ENCODE measurements at regions not wholly inside any gene's neighbourhood (a gene's known extent, or its start where the extent isn't known, plus 50 kb on each side); places are given as distances from the start of the nearest gene placed in this dataset.
"Not testable (repeated sequence)": the region's sequence is repeated elsewhere in the genome, so short reads cannot be mapped to it uniquely, and the experiment has no call there.

- DNase-seq = no peak
Observed at GRCh38 chr7:156511426-156511825, 129.1 kb upstream of the RNF32 start.

GRCh38 chr7:156510966-156511365 is 129.6 kb upstream of the RNF32 start:
- no peak for DNase-seq

- DNase-seq = no peak
Observed at GRCh38 chr7:156509216-156509615, 131.4 kb upstream of the RNF32 start.

GRCh38 chr7:156505876-156506275 is 134.7 kb upstream of the RNF32 start:
- DNase-seq = no peak

- DNase-seq = no peak
Observed at GRCh38 chr7:156504687-156505545, 135.7 kb upstream of the RNF32 start.

- no peak for DNase-seq
Observed at GRCh38 chr7:156504006-156504405, 136.6 kb upstream of the RNF32 start.

- no peak for DNase-seq
Observed at GRCh38 chr7:156503196-156503595, 137.4 kb upstream of the RNF32 start.

GRCh38 chr7:156501815-156502214 is 138.8 kb upstream of the RNF32 start:
- DNase-seq = not testable (repeated sequence)

- no peak for DNase-seq
Observed at GRCh38 chr7:156499247-156499881, 141.2 kb upstream of the RNF32 start.

- DNase-seq = no peak
Observed at GRCh38 chr7:156497776-156498509, 142.6 kb upstream of the RNF32 start.

GRCh38 chr7:156496865-156497264 is 143.7 kb upstream of the RNF32 start:
- no peak for DNase-seq

- DNase-seq = no peak
Observed at GRCh38 chr7:156496363-156496769, 144.2 kb upstream of the RNF32 start.

- DNase-seq = no peak
Observed at GRCh38 chr7:156494960-156495359, 145.6 kb upstream of the RNF32 start.

GRCh38 chr7:156493942-156494341 is 146.6 kb upstream of the RNF32 start:
- no peak for DNase-seq

GRCh38 chr7:156492170-156492569 is 148.4 kb upstream of the RNF32 start:
- no peak for DNase-seq

- DNase-seq = no peak
Observed at GRCh38 chr7:156491435-156491834, 149.1 kb upstream of the RNF32 start.

GRCh38 chr7:156490021-156490800 is 150.4 kb upstream of the RNF32 start:
- DNase-seq = no peak

- DNase-seq = no peak
Observed at GRCh38 chr7:156487811-156488533, 152.6 kb upstream of the RNF32 start.

GRCh38 chr7:156480671-156481070 is 159.9 kb upstream of the RNF32 start:
- DNase-seq = no peak

GRCh38 chr7:156479596-156479995 is 161.0 kb upstream of the RNF32 start:
- no peak for DNase-seq

- DNase-seq = no peak
Observed at GRCh38 chr7:156478486-156478885, 162.1 kb upstream of the RNF32 start.

GRCh38 chr7:156475666-156476065 is 164.9 kb upstream of the RNF32 start:
- no peak for DNase-seq
